HL-60 (cell line): ENCODE measurements at regions not wholly inside any gene's neighbourhood (a gene's known extent, or its start where the extent isn't known, plus 50 kb on each side); places are given as distances from the start of the nearest gene placed in this dataset.

ENCODE experiments used
- DNase-seq, 2 experiments: peaks; one replicate each; pipeline ENCODE4 v3.0.0-alpha.2; 2010 to 2020; ENCODE audit warnings: low read depth in 1 of 2, low spot score in 1 of 2
- H3K27ac ChIP-seq: fragments of 250-450 bp; sonication (Bioruptor Pico); replicated peaks from 2 replicates; pipeline ENCODE4 v1.5.1; 2020; ENCODE audit warnings: mild to moderate bottlenecking, moderate library complexity
- H3K27me3 ChIP-seq: fragments of 250-450 bp; sonication (Bioruptor Pico); 2 replicates; pipeline ENCODE4 v1.5.1; 2021; ENCODE audit warnings: mild to moderate bottlenecking, moderate library complexity; ENCODE audit not compliant: insufficient read depth, poor library complexity, severe bottlenecking
- H3K4me3 ChIP-seq: replicated peaks from 2 replicates; pipeline ENCODE4 v1.5.1; 2011; ENCODE audit warnings: mild to moderate bottlenecking, control low read depth, low read length; ENCODE audit not compliant: insufficient read depth
- CTCF ChIP-seq: IDR thresholded peaks from one replicate; pipeline ENCODE4 v1.5.1; 2011; ENCODE audit warnings: low read length, control low read depth, inconsistent platforms; ENCODE audit not compliant: insufficient read depth
- GABPA ChIP-seq: IDR thresholded peaks from 2 replicates; pipeline ENCODE4 v1.6.1; 2012; ENCODE audit warnings: low read depth
- POLR2AphosphoS5 ChIP-seq: IDR thresholded peaks from 2 replicates; pipeline ENCODE4 v1.6.1; 2012; ENCODE audit warnings: low read depth
- REST ChIP-seq: IDR thresholded peaks from 2 replicates; pipeline ENCODE4 v1.6.1; 2012; ENCODE audit warnings: low read depth; ENCODE audit not compliant: insufficient replicate concordance
- SPI1 ChIP-seq: IDR thresholded peaks from 2 replicates; pipeline ENCODE4 v1.6.1; 2012; ENCODE audit warnings: low read depth, mild to moderate bottlenecking, borderline replicate concordance

- DNase-seq, result no peak
- TF ChIP-seq CTCF (no peak), POLR2AphosphoS5 (no peak), SPI1 (no peak), REST (no peak), GABPA (no peak)
Measured at GRCh38 chr3:177589911-177590381, 392.7 kb upstream of the TBL1XR1 start.

GRCh38 chr3:177590826-177591225 is 393.5 kb upstream of the TBL1XR1 start:
- Histone ChIP-seq H3K27ac (no peak overlapping the region; the same call in 1 of the 2 replicates), H3K4me3 (no peak overlapping the region), H3K27me3 (no peaks in the 10 kb centered on the region)
- DNase-seq, result no peak
- TF ChIP-seq REST (no peak), CTCF (no peak), SPI1 (no peak), POLR2AphosphoS5 (no peak), GABPA (no peak)

More at GRCh38 chr3:177589911-177590381, 392.7 kb upstream of the TBL1XR1 start:
- H3K27me3 ChIP-seq, result no peaks in the 10 kb centered on the region
- no peak overlapping the region for H3K27ac ChIP-seq
- H3K4me3 ChIP-seq, result no peak overlapping the region

GRCh38 chr3:177591379-177591778 is 394.1 kb upstream of the TBL1XR1 start:
- TF ChIP-seq CTCF (no peak), GABPA (no peak), REST (no peak), SPI1 (peak; percentile 76), POLR2AphosphoS5 (0 out of 2 replicates have a peak, but pooled peaks have one; percentile 26)
- Histone ChIP-seq H3K27ac (peak overlapping the region; percentile 24), H3K4me3 (no peak overlapping the region), H3K27me3 (no peaks in the 10 kb centered on the region)
- peak in 1 of 2 experiments; percentile 65 for DNase-seq
